HEK293 (cell line): ENCODE measurements at regions not wholly inside any gene's neighbourhood (a gene's known extent, or its start where the extent isn't known, plus 50 kb on each side); places are given as distances from the start of the nearest gene placed in this dataset.

Experiments used
- BCL11A ChIP-seq: fragments of 450-650 bp; formaldehyde crosslinking; IDR thresholded peaks from 2 replicates; pipeline ENCODE4 v1.5.1; 2016; ENCODE audit warnings: low read depth, missing biosample characterization, missing genetic modification characterization
- CTCF ChIP-seq: fragments of 450-650 bp; formaldehyde crosslinking; IDR thresholded peaks from 2 replicates; pipeline ENCODE4 v1.5.1; 2016; ENCODE audit warnings: missing biosample characterization, missing genetic modification characterization
- ZBTB1 ChIP-seq: fragments of 450-650 bp; formaldehyde crosslinking; IDR thresholded peaks from 2 replicates; pipeline ENCODE4 v1.5.1; 2016; ENCODE audit warnings: missing biosample characterization, missing genetic modification characterization
- ZBTB26 ChIP-seq: fragments of 450-650 bp; formaldehyde crosslinking; optimal IDR thresholded peaks from 2 replicates; pipeline ENCODE3; 2016; ENCODE audit warnings: missing biosample characterization, mild to moderate bottlenecking, missing genetic modification characterization
- ZNF174 ChIP-seq: fragments of 450-650 bp; formaldehyde crosslinking; IDR thresholded peaks from 2 replicates; pipeline ENCODE4 v1.5.0; 2017; ENCODE audit warnings: missing biosample characterization, mild to moderate bottlenecking, missing genetic modification characterization
- ZNF837 ChIP-seq: fragments of 450-650 bp; formaldehyde crosslinking; IDR thresholded peaks from 2 replicates; pipeline ENCODE4 v1.5.1; 2016; ENCODE audit warnings: missing biosample characterization, missing genetic modification characterization

- no peak for TF ChIP-seq ZBTB1 (tag by site-specific recombination)
- no peak for TF ChIP-seq CTCF (tag by site-specific recombination)
- TF ChIP-seq ZNF837, result no peak
- TF ChIP-seq ZBTB26, result no peak
- TF ChIP-seq BCL11A (tag by site-specific recombination), result no peak
- TF ChIP-seq ZNF174 (tag by site-specific recombination), result no peak
These were observed 134.7 kb upstream of the CDH20 start for GRCh38 chr18:61198486-61198885.
